GM18505 (cell line): ENCODE measurements at regions not wholly inside any gene's neighbourhood (a gene's known extent, or its start where the extent isn't known, plus 50 kb on each side); places are given as distances from the start of the nearest gene placed in this dataset.

Experiments
- ATAC-seq: cut with Tn5 transposase; IDR thresholded peaks from one replicate; pipeline ENCODE4 v1.9.1; 2021; ENCODE audit not compliant: unreplicated experiment
- POLR2A ChIP-seq: IDR thresholded peaks from 4 replicates; pipeline ENCODE4 v1.6.1; 2011; ENCODE audit warnings: borderline replicate concordance; ENCODE audit not compliant: insufficient read depth, insufficient read length; ENCODE audit errors: extremely low read depth

DNA sequence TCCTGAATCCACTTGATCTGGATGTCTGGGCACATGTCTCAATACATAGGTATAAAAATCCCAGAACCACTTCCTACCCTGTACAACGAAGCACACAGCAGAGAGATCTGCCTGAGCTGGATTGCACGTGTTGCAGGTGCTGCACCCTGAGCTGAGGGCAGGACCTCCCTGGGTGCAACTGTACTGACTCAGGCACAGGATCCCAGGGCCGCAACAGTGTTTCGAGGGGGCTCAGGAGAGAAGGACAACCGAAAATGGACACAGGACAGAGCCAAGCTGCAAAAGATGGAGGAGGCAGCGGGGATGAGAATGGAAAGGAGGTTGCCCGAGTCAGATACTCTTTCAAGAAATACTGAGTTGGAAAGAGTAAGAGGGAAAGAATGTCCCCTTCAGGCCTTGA, 354.1 kb downstream of the EIPR1 start:
- no peak for TF ChIP-seq POLR2A
- ATAC-seq: no peak

- no peak for TF ChIP-seq POLR2A
- no peak for ATAC-seq
Measured at GRCh38 chr2:3022841-3023372, 354.7 kb downstream of the EIPR1 start.

GRCh38 chr2:3021720-3022119, 355.9 kb downstream of the EIPR1 start:
- no peak for TF ChIP-seq POLR2A
- no peak for ATAC-seq

GRCh38 chr2:3010001-3010400, 367.6 kb downstream of the EIPR1 start:
- TF ChIP-seq POLR2A: no peak
- no peak for ATAC-seq

- ATAC-seq: no peak
- no peak for TF ChIP-seq POLR2A
Measured at GRCh38 chr2:3009483-3009882, 368.1 kb downstream of the EIPR1 start.

DNA sequence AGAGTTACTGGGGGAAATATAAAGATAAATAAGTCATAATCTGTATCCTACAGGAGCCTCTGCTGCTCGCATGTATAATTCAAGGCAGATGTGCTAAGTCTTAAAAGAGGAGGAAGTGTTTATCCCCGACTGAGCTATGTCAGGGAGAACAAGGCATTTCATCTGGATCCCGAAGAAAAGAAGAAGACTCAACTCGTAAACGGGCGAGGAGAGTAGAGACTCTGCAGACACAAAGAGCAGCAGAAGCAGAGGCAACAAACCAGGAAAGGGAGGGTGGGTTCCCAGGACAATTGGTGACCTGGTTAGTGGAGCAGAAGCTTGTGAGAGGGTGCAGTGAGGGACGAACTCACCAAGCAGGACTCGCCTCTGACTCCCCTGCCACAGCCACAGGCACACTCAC, 368.6 kb downstream of the EIPR1 start:
- no peak for ATAC-seq
- no peak for TF ChIP-seq POLR2A

DNA sequence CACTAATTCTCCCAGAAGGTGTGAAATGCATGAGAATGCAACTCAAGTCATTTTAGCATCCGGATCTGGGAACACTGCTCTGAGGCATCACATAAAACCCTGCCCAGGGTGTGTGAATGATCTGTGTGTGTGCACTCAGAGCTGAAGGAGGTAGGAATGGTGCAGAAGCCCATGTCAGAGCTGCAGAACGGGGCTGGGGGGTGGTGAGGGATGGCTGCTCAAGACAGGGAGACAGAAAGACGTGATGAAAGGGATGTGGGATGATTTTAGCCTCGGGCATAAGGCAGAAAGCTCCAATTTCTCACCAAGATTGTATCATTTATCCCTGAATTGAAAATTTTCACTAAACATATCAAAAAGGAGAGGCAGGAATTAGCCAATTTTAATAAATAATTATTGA, 369.1 kb downstream of the EIPR1 start:
- TF ChIP-seq POLR2A: no peak

DNA sequence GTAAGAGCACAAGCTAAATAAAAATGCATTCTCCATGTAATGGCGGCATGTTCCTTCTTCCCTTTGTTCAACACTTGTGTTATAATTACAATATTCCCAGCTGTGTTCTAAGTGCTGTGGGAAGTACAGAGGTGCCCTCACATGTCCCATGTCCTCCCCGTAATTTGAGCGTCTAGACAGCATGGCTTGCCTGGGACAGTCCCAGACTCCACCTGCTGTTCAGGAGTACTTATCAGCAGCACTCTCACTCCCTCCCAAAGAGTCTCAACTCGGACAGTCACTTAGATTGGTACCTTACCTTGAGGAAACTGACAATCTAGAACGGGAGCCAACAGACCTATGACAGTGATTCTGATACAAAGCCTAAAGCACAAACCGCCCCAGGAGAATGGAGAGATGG, 370.5 kb downstream of the EIPR1 start:
- no peak for ATAC-seq
- no peak for TF ChIP-seq POLR2A

More for the DNA sequence above, 369.1 kb downstream of the EIPR1 start:
- no peak for ATAC-seq

DNA sequence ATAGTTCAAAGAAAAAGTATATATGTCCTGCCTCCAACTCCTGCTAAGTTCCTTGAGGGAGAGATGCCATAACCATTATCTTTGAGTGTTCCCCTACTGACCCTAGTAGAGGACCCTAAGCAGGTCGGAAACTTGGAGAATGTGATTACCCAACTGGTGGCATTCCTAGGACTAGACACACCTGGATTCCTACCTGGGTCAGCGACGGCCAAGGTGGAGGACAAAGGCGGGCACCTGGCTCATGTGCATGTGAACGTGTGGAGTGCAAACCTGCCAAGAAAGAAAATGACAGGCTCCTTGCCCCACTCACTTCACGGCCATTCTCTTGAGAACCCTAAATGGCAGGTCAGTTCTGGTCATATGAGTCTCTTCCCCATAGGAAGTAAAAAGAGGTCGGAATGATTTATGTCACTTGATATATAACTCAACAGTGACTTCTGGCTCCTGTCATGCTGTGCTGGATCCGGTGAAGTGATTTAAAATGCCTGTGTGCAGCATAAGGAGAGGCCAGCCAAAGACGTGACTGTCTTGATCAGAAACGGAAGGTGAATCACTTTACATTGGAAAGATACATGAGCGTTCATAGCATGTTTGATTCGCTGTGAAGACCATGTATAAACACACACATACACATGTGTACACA, 371.6 kb downstream of the EIPR1 start:
- no peak for TF ChIP-seq POLR2A
- no peak for ATAC-seq

- no peak for ATAC-seq
- TF ChIP-seq POLR2A: no peak
Measured at GRCh38 chr2:3001615-3002560, 375.7 kb downstream of the EIPR1 start.

- TF ChIP-seq POLR2A: no peak
- no peak for ATAC-seq
Measured at GRCh38 chr2:3000968-3001367, 376.6 kb downstream of the EIPR1 start.

- no peak for ATAC-seq
- TF ChIP-seq POLR2A: no peak
Measured at GRCh38 chr2:3000125-3000524, 377.5 kb downstream of the EIPR1 start.

GRCh38 chr2:2998971-2999370, 378.6 kb downstream of the EIPR1 start:
- ATAC-seq: no peak
- TF ChIP-seq POLR2A: no peak
